ENCODE measurements at regions not wholly inside any gene's neighbourhood (a gene's known extent, or its start where the extent isn't known, plus 50 kb on each side); places are given as distances from the start of the nearest gene placed in this dataset.

DNA sequence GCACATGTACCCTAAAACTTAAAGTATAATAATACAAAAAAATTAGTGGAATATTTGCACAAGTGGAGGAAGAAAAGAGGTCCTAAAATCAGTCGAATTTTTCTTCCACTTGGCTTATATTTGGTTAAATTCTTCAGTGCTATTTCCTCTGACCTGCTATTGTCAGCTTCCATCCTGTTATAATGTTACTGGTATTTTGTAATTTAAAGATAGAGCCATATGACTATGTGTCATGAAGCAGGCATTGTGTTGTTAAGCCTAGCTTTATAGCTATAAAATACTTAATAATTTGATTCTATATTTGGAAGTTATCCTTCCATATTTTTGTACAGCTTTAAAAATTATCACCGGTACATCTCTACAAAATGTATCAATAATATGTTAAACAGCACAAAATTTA lies 455.9 kb upstream of the MARCKS start:
- no peak for DNase-seq

GRCh38 chr6:113402544-113402943 lies 454.6 kb upstream of the MARCKS start:
- no peak for DNase-seq

DNA sequence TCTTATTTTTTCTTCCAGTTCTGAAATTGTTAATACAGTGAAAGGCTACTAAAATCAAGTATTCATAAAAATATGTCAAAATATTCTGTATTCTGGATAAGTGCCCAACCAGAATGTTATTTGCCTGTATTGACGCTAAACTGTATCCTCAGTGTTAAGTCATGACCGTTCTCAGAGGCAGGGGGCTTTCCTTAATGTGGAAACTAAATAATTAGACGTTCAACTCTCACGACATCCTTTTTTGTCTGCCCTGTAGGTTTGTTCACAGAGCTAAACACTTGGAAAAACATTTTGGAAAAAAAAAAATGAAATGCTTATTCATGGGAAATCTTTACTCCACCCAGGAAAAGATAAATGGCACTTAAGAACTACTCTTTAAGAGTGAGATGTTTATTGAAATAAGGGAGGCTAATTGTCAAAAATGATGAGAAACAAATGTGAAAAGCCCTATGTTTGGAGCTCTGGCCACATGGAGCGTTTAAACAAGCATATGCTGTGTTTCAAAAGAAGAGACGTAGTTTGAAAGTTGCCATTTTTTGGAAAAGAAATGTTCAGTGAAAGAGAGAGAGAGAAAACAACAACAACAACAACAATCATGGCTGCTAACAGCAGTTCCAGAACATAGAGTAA lies 453.1 kb upstream of the MARCKS start:
- DNase-seq: no peak

DNA sequence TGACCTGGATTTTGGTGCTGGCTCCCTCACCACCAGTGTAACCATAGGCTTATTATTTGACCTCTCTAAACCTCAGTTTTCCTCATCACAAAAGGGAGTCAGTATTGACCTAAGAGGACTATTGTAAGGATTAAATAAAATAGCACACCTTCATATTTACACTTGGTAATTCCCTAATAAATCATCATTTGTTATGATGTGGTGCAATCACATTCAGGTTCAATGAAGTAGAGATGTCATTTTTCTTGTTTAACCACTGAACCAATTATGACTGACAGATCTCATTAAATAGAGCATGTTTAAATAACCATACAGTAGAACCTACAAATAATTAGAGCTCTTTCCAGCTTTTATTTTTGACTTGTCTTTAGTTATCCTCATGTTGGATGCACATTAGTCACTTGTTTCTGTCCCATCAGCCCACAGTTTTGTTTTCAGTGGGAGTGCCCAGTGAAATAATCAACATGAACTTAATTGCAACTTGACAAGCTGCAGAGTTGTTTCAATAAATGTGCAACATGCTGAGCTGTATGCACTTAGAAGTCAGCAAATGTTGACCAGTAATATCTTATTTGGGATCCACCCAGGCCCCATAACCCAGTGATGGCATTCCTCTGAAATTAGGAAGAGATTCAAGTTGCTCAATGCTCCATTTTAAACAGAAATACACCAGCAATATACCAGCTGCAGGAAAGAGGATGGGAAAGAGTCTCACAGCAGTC lies 451.7 kb upstream of the MARCKS start:
- DNase-seq: no peak

DNA sequence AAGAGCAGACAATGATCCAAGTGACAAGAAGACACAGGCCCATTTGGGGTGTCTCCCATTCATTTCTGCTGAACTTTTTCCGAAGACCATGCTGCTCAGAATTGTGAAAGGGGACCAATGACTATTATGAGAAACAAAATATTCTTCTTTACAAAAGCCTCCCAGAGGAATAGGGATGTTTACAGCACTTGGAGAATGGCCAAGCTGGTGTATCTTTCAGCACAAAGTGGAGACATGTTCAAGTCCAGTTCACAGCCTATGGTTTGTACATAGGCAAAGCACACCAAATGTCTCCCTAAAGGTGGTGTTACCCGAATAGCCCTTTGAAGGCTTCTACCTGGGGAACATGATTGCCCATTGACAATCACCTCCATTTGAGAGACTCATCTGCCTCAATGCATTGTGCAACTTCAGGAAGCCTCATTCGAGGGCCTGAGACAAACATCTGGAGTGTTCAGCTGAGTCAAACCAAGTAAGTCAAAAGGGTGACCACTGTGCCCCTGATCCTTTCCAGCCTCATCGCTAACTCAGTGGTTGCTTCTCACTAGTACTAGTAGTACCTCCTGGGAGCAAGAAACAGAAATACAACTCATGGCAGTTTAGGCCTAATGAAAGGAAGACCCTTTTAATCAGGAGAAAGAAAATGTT lies 451.0 kb upstream of the MARCKS start:
- no peak for DNase-seq

DNA sequence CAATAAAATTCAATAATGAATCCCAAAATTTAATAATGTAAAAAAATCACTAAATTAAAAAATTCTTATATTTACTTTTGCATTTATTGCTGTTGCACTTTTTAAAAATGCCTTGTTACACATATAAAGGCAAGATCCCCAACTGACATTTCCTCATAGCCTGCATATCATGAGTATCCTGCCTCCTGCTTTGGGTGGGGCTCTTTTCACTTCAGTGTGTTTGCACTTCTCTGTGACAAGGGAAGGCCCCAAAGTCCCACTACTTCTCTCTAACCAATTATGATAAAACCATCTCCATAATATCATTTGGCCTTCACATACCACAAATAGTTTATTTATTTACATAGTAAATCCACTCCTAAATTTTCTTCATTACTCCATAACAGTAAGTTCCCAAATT lies 446.1 kb upstream of the MARCKS start:
- DNase-seq: no peak

- DNase-seq: no peak
Measured at GRCh38 chr6:113412589-113413357, 444.4 kb upstream of the MARCKS start.

GRCh38 chr6:113414511-113414910 lies 442.6 kb upstream of the MARCKS start:
- no peak for DNase-seq

DNA sequence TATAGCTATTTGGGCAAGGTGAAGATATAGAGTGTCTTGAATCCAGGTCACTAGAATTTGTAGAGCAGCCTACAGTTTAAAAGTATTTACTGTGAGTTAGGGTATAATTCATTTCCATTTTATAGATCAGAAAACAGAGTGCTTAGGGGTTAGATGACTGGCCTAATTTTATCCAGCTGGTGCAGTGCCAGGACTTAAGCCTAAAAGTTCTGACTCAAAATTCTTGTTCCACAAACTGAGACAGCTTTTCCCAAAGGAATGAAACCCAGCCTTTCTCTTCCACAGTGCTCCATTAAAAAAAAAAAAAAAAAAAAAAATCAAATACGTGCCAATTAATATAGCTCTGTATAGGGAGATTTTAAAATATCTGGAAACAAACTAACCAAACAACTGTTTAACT lies 441.0 kb upstream of the MARCKS start:
- DNase-seq: no peak

GRCh38 chr6:113420290-113420689 lies 436.9 kb upstream of the MARCKS start:
- no peak for DNase-seq

DNA sequence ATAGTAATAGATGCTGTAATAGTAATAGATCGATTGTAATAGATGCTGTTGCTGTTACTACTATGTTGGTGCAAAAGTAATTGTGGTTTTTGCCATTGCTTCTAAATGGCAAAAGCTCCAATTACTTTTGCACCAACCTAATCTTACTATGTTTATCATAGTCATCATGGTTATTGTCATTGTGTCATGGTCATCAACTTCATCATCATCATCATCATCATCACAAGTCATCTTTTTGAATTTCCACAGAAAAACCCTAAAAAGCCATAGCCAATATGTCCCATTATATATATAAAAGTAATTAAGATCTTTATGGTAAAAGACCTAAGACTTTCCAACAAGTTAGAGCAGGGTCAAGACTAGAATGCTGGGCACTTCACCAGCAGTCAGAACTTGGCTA lies 435.1 kb upstream of the MARCKS start:
- DNase-seq: no peak

- DNase-seq: no peak
Measured at GRCh38 chr6:113423956-113424355, 433.2 kb upstream of the MARCKS start.

- DNase-seq: no peak
Measured at GRCh38 chr6:113425977-113426660, 431.0 kb upstream of the MARCKS start.

GRCh38 chr6:113427617-113428016 lies 429.5 kb upstream of the MARCKS start:
- DNase-seq: no peak

DNA sequence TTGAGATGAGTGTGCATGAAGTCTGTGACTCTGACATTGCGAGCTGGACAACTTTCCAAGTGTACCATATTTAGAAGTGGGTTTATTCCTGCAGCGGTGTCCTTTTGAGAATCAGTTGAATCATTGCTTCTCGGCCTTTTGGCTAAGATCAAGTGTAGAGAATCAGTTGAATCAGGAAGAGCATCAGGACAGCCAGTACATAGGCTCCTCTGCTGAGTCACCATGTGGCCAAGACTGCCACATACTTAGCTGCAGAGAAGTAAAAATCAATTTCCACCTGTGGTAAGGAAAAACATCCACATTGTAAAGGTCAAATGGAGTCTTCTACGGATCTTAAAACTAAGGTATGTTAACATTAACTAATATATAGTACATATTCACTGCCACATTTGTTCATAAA lies 428.4 kb upstream of the MARCKS start:
- no peak for DNase-seq

DNA sequence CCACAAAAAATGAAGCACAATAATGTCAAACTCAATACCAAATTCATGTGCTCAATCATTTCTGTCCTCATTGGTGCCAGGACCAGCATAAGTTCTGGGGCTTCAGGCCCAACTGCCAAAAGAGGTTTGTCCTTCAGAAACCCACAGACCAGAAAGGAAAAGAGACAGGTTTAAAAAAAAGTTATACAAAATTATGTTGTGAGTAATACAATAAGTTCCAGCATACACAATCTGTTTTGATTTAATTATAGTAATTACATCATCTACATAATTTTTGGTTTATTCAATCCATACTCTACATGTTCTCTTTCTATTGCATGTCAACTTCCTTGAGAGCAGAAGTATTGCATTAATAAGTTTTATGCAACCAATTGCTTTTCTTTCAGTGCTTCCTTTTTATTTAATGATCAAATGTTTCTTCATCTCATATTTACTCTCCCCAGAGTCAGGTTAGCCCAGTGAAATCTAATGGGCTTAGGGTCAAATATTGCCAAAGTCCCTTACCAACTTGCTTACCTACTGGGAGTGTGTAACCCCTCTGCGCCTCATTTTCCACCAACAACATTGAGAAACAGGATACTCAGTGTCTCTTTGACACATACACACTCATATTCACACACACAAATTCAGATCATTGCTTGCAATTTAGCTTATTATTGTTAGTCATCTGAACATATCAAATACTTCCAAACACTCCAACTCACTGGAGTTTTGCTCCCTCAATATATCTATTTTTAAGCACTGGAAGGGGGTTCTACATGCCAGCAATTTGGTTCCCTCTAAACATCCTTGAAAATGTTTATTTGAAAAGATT lies 424.4 kb upstream of the MARCKS start:
- no peak for DNase-seq

DNA sequence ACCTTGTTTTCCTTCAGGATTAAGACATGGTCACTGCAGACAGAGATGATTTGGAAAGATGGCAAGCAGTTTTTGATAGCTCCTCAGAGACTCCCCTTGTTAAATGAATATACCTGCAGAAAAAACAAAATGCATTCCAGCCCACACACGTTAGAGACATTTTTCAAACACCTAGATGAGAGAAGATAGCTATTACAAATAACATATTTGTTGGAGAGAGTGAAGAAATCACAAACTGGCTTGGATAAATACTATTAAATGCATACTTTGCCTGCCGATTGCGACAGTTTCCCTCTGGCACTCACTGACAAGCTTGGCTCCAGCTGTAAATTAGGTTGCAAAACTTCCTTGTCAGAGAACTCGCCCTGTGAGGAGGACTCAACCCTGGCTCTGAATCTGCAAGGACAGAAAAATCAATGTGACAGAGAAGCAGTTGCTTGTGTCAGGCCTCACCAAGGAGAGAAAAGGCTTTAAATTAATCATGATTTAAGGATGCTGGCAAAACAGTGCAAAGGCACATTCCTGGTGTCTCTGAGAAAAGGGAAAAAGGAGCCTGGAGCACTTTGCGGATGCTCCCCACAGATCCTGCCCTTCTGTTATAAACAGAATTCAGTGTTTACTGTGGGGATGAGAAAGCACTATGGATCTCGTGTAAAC lies 423.7 kb upstream of the MARCKS start:
- no peak for DNase-seq

DNA sequence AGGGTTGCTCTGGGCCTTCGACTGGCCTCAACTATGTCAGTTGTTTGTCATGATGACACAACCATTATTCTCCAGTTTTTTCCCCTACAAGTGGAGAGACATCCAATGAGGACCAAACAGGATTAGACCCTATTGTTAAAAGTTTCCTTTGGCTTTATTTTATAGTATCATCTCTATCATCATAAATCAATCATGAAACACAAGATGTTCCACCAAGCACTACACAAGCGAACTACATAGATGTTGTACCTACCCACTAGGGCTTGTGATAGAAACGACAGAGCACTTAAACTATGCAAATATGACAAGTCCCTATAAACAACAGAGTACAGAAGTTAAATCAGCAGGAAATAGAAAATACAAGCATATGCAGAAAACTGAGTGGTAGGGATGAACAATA lies 422.5 kb upstream of the MARCKS start:
- no peak for DNase-seq

GRCh38 chr6:113437566-113437965 lies 419.6 kb upstream of the MARCKS start:
- DNase-seq: no peak

GRCh38 chr6:113439866-113440265 lies 417.3 kb upstream of the MARCKS start:
- DNase-seq: no peak

DNA sequence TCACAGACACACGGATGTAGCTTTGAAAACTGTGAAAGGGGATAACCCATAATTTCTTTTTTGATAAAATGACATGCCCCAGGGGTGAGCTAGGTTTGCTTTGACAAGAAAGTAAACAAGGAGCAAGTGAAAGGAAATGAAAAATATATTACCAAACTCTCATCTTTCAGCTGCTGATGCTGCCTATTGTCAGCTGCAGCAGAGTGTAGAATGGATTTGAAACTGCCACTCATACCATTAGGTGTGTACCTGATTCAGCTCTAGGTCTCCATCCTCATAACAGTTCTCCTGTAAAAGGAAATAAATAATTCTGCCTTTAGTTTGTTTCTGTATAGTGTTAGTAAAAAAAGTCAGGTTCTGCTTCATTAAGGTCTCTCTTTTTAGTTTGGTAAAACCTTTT lies 415.1 kb upstream of the MARCKS start:
- no peak for DNase-seq

DNA sequence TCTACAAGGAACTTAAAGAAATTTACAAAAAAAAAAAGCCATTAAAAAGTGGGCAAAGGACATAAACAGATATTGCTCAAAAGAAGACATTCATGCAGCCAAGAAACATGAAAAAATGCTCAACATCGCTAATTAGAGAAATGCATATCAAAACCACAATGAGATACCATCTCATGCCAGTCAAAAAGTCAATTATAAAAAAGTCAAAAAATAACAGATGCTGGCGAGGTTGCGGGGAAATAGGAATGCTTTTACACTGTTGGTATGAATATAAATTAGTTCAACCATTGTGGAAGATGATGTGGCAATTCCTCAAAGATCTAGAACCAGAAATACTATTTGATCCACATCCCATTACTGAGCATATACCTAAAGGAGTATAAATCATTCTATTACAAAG lies 411.9 kb upstream of the MARCKS start:
- DNase-seq: no peak
